GM21447 (cell line): ENCODE measurements at regions not wholly inside any gene's neighbourhood (a gene's known extent, or its start where the extent isn't known, plus 50 kb on each side); places are given as distances from the start of the nearest gene placed in this dataset.

Experiments used
- ATAC-seq: cut with Tn5 transposase; IDR thresholded peaks from one replicate; pipeline ENCODE4 v1.9.1; 2021; ENCODE audit not compliant: unreplicated experiment

DNA sequence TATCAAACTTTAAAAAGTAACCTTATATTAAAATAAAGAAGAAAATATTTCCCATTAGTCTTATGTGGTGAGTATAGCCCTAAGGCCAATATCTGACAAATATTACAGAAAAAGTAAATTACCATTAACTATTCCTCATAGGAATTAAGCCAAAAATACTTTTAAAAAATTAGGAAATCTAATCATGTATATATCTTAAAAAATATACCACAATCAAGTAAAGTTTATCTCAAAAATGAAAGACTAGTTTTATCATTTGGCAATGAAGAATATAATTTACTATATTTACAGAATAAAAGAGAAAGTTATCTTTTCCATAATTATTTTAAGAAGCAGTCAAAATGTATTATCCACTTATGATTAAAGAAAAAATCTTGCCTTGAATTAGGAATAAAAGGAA, 458.8 kb upstream of the ZNF462 start:
- ATAC-seq: no peak

DNA sequence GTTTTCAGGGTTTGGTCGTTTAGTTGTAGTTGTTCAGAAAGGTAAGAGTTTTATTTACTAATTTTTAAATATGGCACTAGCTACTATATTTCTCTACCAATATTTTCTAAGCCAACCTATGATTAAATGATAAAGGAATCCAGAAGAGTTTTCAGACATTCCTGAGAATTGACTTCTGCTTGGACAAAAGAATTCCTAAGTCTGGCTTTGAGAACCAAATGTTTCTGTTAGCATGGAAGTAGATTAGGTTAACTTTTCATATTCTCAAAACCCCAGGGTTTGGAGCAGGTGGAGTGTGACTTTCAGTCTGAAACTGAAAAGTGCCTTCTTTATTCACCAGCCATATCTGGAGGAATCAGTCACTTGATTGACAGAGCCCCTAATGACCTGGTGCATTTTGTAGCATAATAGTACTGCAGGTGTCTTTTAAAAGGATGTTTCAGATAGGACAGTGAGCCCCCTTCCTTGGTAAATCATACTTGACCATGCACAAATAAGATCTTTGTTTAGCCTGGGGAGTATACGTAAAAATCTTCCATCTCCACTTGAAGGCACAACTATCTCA, 457.0 kb upstream of the ZNF462 start:
- no peak for ATAC-seq

DNA sequence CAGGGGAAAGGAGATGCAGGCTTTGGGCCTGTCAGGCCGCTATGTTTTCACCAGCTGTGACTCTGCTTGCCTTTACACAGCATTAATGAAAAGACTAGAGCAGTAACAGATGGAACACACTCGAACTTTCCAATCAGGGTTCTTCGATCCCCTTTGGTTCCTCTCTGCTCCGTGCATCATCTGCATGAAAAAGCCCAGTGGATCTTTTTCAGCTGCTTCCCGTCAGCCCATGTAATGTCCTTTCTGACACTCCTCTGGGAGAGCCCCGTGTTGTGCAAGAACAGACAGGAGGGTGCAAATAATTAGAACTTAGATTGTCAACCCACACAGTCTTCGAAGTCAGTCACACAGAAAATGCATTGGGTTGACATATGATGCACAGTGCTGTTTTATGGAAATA, 448.9 kb upstream of the ZNF462 start:
- no peak for ATAC-seq

DNA sequence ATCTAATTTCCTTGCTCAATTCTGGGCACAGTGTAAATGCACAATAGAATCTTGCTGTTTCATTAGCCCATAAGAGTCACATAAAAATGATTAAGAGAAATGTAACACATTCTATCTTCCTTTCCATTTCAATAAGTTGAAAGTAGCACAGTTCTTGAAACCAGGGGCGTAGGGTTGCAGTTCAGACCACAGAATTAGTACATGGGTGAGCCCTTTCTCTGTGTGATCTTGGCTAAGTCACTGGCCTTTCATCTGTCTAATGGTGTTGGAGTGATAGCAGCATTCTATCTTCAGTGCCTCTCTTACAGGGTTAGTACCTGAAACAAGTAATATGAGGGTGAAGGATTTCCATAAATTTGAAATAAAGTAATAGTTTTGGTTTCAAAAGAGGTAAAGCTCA, 445.3 kb upstream of the ZNF462 start:
- ATAC-seq: no peak

DNA sequence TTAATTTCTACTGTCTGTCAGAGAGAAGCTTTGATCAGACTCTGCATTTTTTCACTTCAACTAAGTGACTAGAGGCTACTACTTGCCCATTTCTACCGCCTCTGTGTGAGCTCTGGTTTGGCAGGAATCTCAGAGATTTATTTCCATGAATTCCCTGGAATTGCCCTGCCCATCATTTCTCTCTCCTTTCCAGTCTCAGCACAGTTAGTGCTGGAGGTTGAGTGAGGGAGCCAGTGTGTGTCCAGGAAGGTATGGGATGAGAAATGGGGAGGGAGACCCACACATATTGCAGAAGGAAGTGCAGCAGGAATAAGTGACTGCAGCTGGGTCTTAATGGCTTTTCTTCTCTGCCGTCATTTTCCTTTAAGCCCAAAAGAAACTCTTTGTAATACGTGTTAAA, 443.1 kb upstream of the ZNF462 start:
- no peak for ATAC-seq

DNA sequence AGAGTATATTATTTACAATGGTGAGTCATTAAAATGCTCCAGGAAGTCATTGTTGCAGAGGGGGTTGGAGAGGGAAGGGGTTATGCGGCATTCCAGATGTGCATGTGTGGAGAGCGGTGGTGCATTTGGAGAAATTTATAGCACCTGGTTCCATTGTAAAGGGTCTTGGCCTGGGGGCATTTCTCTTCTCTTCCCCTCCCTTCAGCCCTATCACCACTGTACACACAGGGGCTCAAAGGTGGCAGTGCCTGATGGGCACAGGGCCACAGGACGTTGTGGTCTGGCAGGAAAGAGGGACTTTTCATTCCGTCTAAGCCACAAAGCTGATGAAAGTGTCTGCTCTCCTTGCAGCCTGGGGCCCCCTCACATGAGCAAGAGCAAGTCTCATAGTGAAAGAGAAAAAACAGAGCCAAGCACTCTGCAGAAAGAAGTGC, 442.4 kb upstream of the ZNF462 start:
- ATAC-seq: peak; percentile 77

DNA sequence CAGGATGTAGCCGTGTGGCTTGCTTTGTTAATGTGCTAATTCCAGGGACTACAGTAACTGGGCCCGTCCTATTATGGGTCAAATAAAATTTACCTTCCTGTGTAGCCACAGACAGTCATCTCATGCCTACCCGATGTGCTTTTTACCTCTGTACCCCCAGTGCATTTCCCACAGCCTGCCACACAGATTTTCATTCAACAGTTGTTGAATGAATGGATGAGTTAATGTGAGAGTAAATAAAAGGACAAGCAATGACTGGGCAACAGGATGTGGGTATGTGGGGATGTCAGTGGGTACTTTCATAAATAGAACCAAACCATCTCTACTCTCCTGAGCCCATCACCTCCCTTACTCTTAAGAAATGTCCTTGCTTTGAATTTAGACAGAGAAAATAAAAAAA, 441.2 kb upstream of the ZNF462 start:
- ATAC-seq: peak; percentile 55

DNA sequence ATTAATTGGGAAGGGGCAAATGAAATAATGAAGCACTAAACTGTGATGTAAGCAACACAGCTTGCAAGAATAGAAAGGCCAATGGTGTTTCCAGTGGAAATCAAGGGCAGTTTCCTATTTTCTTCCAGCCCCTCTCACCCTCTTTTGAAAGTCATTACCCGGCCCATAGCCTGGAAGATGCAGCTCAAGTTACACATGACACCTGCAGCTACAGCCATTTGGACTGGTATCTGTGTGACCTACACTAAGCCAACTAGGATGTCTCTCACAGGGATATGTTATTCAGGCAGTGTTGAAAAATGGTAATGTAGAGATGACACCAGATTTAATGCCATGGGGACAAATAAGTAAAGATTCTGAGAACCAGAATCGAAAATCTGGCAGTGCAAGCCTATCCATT, 439.4 kb upstream of the ZNF462 start:
- no peak for ATAC-seq

DNA sequence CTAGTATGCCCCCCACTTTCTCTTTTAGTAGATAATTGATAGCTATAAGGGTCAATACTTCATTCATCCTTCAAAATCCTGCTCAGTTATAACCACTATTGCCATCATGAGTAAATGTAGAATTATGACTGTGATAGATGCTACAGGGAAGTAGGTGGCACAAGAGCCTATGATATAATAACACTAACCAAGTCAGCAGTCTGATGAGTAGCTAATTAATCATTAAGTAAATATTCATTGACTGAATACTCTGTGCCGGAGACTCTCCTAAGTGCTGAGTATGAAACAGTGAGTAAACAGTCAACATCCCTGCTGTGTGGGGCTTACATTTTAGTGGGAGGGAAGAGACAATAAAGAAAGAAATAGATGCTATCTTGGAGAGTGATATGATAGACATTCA, 430.3 kb upstream of the ZNF462 start:
- ATAC-seq: no peak

DNA sequence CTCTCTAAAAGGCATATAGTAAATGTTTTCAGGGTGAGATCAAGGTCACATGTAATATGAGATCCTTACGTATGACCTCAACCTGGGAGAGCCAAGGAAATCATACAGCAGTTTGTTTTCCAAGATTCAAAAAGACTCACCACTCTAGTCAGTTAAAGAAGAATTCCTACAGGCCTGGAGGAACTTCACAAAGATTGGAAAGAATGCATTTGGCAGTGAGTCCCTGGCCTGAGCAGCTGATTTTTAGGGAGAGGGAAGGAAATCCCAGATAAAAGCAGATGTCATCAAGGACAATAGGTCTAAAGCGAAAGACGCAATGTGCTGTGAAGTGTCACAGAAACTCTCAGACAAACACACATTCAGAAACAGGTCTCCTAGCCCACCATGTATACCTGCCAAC, 424.0 kb upstream of the ZNF462 start:
- no peak for ATAC-seq

DNA sequence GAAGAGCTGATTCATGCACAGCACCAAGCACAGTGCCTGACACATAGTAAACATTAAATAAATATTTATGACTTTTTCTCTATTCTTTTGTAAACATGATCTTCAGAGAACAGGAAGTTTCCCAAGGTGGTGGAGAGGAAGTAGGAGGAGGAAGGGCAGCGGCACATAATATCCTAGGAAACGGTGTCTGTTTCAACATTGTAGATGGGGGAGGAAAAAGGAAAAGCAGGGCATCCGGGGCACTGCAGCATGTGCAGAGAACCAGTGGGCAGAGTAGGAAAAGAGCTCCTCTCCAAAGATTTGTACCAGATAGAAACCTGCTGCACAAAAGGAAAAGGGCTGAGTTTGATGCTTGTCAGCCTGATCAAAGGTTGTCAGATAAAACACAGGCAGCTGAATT, 421.7 kb upstream of the ZNF462 start:
- ATAC-seq: no peak

DNA sequence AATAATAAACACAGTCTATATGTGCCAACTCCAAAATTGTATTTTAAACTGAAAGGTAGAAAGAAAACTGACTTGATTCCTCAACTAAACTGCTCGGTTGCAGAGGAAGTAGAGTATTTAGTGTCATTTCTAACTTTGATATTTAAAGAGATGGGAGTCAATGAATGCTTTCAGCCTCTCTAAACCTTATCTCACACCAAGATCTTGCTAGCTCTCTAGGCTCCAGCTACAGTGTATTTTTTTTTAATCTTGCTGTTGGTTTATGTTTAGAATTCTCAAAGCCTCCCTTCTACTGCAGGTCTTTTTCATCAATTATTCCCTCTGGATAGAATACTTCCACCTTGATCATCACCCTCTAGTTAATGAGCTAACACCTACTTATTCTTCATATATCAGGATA, 419.4 kb upstream of the ZNF462 start:
- ATAC-seq: no peak

DNA sequence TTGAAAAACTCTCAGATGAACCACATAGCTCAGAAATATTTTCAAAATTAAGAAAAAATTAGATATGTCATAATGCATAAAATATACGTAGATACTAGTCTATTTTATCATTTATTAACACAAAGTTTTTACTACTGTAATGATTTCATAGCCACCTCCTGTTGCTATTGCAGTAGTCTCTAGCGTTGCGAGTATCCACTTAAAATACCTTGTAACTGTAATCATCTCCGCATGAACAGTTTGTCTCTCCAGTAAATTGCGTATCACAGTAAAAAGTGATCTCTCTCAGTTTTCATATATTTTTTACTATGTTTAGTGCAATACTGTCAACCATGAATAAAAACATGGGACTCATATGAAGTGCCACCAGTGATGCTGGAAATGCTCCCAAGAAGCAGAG, 417.9 kb upstream of the ZNF462 start:
- ATAC-seq: no peak

DNA sequence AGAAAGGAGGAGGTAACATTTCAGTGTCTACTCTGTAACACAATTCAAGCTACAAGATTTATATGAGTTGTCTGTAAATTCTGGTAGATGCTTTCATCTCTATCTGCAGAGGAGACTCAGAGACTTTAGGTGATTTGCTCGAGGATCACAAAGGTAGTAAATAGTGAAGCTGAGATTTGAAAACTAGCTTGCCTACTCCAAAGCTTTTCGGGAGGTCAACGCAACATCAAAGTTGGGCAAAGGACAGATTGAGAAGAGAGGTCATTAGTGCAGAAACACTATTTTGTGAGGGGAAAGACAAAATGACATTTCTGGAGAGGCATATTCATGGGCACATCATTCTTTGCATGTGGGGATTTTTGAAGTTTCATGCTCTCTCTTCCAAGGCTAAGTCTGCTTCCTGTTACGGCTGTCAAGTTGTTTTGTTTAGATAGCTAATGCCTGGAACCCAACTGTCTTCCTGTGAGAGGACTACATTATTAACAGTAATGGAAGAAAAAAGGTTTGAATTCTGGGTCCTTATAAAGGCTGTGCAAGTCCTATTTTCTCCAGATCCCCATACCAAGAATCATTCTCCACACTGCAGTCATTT, 413.5 kb upstream of the ZNF462 start:
- no peak for ATAC-seq

DNA sequence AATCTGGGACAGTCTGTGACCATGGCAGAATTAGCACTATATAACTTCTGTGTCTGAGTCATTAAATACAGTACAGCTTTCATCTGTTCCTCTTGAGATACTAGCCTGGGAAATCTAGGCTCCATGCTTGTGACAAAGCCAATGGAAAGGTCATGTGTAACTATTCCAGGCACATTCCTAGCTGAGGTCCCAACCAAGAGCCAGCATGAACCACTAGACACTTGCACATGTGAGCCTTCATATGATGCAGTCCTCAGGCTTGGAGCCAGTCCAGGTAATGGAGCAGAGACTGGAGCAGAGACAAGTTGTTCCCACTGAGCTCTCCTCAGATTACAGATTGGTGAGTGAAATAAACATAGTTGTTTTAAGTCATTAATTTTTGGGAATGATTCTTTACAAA, 412.4 kb upstream of the ZNF462 start:
- ATAC-seq: no peak

DNA sequence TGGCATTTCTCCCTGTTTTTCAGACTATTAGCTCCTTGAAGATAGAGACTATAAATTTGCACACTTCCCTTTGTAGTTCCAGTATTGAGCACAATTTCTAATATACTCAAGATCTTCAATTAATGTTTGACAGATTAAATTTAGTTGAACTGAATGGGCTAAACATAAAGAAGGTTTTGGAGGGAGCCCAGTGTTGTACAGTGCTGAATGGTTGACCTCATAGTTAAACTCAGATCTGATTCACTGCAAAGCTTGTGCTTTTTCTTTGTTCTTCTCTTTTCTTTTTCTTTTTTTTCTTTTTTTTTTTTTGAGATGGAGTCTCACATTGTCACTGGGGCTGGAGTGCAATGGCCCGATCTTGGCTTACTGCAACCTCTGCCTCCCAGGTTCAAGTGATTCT, 411.7 kb upstream of the ZNF462 start:
- ATAC-seq: no peak

DNA sequence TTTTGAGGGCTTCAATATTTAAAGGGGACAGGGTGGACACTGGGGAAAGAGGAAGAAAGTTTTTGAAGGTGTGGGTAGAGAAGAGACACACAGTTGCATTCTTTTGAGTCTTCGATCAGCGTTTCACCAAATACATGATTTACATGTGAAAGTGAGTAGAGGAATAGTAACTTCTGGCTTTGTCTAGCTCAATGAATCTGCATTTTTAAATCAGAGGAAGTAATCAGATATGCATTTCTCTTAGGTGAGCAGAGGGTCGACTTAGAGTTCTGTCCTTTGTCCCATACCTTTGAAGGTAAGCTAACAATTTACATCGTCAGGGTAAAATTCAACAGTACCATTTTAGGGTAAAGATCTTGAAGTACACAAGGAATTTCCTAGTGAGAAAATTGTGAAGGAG, 406.4 kb upstream of the ZNF462 start:
- no peak for ATAC-seq

DNA sequence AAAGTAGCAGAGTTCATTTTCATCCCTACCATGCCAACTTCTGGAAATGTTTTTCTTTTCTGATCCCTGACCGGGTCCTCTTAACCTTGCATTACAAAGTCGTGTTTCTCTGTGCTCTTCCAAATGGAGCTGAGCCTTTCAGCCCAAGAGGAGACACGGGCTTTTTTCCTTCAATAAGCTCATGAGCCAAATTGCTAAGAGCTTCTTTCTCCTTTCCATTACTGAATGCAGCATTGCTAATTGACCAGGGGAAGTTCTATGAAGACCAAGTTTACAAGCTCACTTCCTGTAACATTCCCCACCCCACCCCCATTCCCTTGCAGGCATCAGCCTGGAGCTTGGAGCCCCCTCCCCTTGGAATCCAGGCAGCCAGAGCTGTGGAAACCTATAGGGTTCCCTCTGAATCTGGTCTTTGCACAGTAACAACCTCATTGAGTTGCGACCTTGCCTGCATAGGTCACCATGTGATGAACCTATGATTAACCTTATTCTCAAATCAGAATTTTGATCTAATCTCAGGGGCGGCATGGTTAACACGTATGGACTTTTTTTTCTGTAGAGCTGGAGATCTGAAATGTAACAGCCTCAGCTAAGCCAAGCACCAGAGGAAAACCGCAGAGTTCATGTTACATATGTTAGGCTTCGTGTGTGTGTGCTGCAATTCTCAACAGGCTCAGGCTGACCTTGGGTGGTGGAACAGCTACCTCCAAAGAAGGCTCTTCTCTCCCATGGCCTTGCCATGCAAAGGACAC, 395.7 kb upstream of the ZNF462 start:
- ATAC-seq: no peak

DNA sequence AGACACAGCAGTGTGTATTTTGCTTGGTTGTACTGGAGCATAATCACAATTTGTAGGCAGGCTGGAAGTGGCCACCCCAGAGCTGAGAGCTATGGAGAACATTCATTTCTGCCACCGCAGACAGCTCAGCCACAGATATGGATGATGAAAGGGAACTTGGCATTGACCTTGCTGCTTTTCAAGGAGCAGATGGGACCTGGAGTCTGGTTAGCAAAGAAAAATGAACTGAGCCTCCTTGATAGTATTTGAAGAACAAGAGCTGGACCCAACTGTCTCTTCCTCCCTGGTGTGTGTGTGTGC, 395.2 kb upstream of the ZNF462 start:
- ATAC-seq: no peak

DNA sequence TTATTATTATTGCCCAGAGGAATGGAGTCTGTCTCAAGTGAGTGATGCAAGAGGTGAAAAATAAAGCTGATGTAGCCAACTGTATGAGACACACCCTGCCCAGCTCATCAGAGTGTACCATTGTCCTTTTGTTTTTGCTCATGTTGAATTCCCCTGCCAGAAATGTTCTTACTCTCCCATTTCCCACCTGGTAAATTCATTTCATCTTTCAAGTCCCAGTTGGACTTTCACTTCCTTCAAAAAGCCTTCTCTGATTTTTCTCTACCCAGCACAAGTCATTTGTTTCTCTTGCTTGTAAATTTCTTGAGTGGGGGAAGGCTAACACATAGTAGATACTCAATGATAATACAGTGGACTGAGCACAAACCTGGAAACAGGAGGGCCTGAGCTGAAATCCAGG, 394.5 kb upstream of the ZNF462 start:
- no peak for ATAC-seq

DNA sequence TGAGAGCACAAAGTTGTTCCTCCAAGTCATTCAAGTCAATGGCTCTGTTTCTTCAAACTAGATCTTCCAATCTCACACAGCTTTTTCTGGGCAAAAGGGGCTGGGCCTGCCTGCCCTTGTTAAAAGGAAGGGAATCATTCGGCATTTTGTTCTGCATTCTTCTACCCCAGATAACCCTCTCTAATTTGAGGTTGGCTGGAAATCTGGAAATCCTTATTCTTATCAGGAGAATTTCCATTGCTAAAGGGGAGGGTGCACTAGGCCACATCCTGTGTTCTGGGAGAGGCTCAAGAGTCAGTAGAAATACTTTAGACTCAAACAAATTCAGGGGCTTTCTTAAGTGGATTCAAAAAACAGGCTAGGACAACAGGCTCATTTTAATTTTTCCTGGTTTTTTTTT, 384.7 kb upstream of the ZNF462 start:
- no peak for ATAC-seq

DNA sequence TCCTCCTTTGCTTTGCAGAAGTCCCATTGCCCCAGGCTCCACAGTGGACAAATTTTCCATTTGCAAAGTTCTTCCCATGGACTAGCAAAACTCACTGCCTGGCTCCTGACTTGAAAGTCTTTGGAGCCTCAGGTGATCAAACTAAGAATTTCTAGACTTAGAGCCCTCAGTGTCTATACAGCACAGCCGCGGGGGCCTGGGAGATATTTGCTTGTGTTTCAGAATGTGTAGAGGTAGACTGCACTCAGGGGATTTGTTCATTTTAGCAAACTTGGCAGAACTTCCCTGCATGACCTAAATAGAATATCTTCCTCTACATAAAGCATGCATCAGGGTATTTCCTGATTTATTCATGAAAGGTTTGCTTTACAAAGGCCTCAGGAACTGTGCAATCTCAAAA, 384.2 kb upstream of the ZNF462 start:
- ATAC-seq: no peak

DNA sequence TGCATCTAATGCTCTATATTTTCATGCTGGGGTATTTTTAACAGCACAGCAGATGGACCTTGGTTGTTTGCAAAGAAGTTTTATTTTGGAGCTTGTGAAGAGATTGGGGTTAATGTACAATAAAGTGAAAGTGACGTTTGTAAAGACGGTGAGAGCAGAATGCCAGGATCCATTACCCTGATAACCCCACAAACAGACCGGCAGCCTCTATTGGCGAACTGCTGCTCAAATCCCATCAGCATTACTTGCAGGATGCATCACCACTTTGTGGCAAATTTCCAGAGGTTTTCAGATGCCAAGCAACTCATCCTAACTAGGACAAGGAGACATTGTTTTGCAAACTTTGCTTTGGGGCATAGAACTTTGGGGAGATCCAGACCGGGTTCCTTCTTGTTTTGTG, 383.3 kb upstream of the ZNF462 start:
- no peak for ATAC-seq
